H7 (cell line): ENCODE measurements at regions not wholly inside any gene's neighbourhood (a gene's known extent, or its start where the extent isn't known, plus 50 kb on each side); places are given as distances from the start of the nearest gene placed in this dataset.

Experiments
- DNase-seq: peaks from one replicate; pipeline ENCODE4 v3.0.0; 2012
- H3K27me3 ChIP-seq: 2 replicates; pipeline ENCODE4 v1.6.0; 2011; ENCODE audit warnings: mild to moderate bottlenecking, low read length; ENCODE audit not compliant: control insufficient read depth, insufficient read depth
- H3K36me3 ChIP-seq: replicated peaks from 2 replicates; pipeline ENCODE4 v1.5.1; 2011; ENCODE audit warnings: low read length; ENCODE audit not compliant: control insufficient read depth, insufficient read depth
- H3K4me3 ChIP-seq: 2 replicates; pipeline ENCODE4 v1.5.1; 2011; ENCODE audit warnings: low read depth, mild to moderate bottlenecking, control low read depth, low read length, moderate library complexity; ENCODE audit not compliant: insufficient read depth

- Histone ChIP-seq H3K36me3 (no peaks in the 10 kb centered on the region), H3K27me3 (peaks cover 28% of the 10 kb centered on the region; the same call in 1 of the 2 replicates), H3K4me3 (no peak overlapping the region)
- peak; percentile 34 for DNase-seq
Measured at GRCh38 chr9:77084094-77084493, 64.6 kb downstream of the FOXB2 start.

- Histone ChIP-seq H3K27me3 (peaks cover 28% of the 10 kb centered on the region; the same call in 1 of the 2 replicates), H3K36me3 (no peaks in the 10 kb centered on the region), H3K4me3 (no peak overlapping the region)
- DNase-seq = no peak
Measured at GRCh38 chr9:77085416-77085815, 66.0 kb downstream of the FOXB2 start.

- DNase-seq = peak; percentile 40
- H3K4me3 ChIP-seq = no peak overlapping the region
- peaks cover 25% of the 10 kb centered on the region; the same call in 1 of the 2 replicates for H3K27me3 ChIP-seq
- no peaks in the 10 kb centered on the region for H3K36me3 ChIP-seq
Measured at GRCh38 chr9:77087506-77087905, 68.1 kb downstream of the FOXB2 start.

GRCh38 chr9:77092536-77092935 lies 73.1 kb downstream of the FOXB2 start:
- Histone ChIP-seq H3K27me3 (no peaks in the 10 kb centered on the region; the same call in 1 of the 2 replicates), H3K36me3 (no peaks in the 10 kb centered on the region), H3K4me3 (no peak overlapping the region)
- peak; percentile 53 for DNase-seq

- Histone ChIP-seq H3K36me3 (no peaks in the 10 kb centered on the region), H3K4me3 (no peak overlapping the region), H3K27me3 (no peaks in the 10 kb centered on the region)
- DNase-seq = no peak
Measured at GRCh38 chr9:77094150-77094549, 74.7 kb downstream of the FOXB2 start.

- DNase-seq = no peak
- no peaks in the 10 kb centered on the region for H3K27me3 ChIP-seq
- H3K36me3 ChIP-seq = no peaks in the 10 kb centered on the region
- no peak overlapping the region for H3K4me3 ChIP-seq
Measured at GRCh38 chr9:77097335-77097734, 77.9 kb downstream of the FOXB2 start.

- Histone ChIP-seq H3K4me3 (no peak overlapping the region), H3K36me3 (no peaks in the 10 kb centered on the region), H3K27me3 (no peaks in the 10 kb centered on the region)
- peak; percentile 13 for DNase-seq
Measured at GRCh38 chr9:77099388-77099787, 77.9 kb upstream of the VPS13A start.

- Histone ChIP-seq H3K36me3 (no peaks in the 10 kb centered on the region), H3K4me3 (no peak overlapping the region), H3K27me3 (no peaks in the 10 kb centered on the region)
- DNase-seq = no peak
Measured at GRCh38 chr9:77111408-77111807, 65.9 kb upstream of the VPS13A start.

- Histone ChIP-seq H3K4me3 (no peak overlapping the region), H3K27me3 (no peaks in the 10 kb centered on the region; the same call in 1 of the 2 replicates), H3K36me3 (no peaks in the 10 kb centered on the region)
- DNase-seq = no peak
Measured at GRCh38 chr9:77125665-77126064, 51.7 kb upstream of the VPS13A start.

GRCh38 chr9:77127071-77127470 lies 50.3 kb upstream of the VPS13A start:
- Histone ChIP-seq H3K36me3 (no peaks in the 10 kb centered on the region), H3K27me3 (no peaks in the 10 kb centered on the region; the same call in 1 of the 2 replicates), H3K4me3 (no peak overlapping the region)
- DNase-seq = no peak
